Testis (tissue), 2 donors: ENCODE measurements at regions not wholly inside any gene's neighbourhood (a gene's known extent, or its start where the extent isn't known, plus 50 kb on each side); places are given as distances from the start of the nearest gene placed in this dataset.

Experiments
- POLR2A ChIP-seq: fragments of 450-650 bp; IDR thresholded peaks from one replicate; pipeline ENCODE4 v1.6.1; 2017; ENCODE audit warnings: antibody characterized with exemption, mild to moderate bottlenecking, moderate library complexity
- TF ChIP-seq, protein P1 (sequence below), 3 experiments: fragments of 450-650 bp in 2 of 3; fragments of 200-600 bp in 1 of 3; sonication (generic) in 1 of 3; IDR thresholded peaks; one replicate each; pipeline ENCODE4 v1.5.1; 2016 to 2019; ENCODE audit warnings: antibody characterized with exemption in 3 of 3, mild to moderate bottlenecking in 2 of 3, moderate library complexity in 1 of 3

DNA sequence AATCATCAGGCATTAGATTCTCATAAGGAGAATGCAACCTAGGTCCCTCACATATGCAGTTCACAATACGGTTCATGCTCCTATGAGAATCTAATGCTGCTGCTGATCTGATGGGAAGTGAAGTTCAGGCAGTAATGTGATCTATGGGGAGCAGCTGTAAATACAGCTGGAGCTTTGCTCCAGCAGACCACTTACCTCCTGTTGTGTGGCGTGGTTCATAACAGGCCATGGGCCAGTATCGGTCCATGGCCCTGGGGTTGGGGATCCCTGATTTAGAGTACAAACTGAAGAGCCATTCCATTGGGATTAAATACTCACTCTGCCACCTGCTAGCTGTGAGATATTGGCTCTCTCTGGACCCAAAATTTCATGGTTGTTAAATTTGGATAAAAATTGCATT is 244.6 kb upstream of the POGK start:
- TF ChIP-seq POLR2A: no peak
- TF ChIP-seq, protein P1, sequence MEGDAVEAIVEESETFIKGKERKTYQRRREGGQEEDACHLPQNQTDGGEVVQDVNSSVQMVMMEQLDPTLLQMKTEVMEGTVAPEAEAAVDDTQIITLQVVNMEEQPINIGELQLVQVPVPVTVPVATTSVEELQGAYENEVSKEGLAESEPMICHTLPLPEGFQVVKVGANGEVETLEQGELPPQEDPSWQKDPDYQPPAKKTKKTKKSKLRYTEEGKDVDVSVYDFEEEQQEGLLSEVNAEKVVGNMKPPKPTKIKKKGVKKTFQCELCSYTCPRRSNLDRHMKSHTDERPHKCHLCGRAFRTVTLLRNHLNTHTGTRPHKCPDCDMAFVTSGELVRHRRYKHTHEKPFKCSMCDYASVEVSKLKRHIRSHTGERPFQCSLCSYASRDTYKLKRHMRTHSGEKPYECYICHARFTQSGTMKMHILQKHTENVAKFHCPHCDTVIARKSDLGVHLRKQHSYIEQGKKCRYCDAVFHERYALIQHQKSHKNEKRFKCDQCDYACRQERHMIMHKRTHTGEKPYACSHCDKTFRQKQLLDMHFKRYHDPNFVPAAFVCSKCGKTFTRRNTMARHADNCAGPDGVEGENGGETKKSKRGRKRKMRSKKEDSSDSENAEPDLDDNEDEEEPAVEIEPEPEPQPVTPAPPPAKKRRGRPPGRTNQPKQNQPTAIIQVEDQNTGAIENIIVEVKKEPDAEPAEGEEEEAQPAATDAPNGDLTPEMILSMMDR (IDR thresholded peaks at IDR 0.05): no peak
